ENCODE measurements at regions not wholly inside any gene's neighbourhood (a gene's known extent, or its start where the extent isn't known, plus 50 kb on each side); places are given as distances from the start of the nearest gene placed in this dataset.

GRCh38 chr14:58816416-58817115, 178.8 kb downstream of the DACT1 start:
- TF ChIP-seq AFF4 (CRISPR knock-in tag; IDR thresholded peaks at IDR 0.05; ENCODE audit: borderline replicate concordance) (no peak), CREB1 (CRISPR knock-in tag; IDR thresholded peaks at IDR 0.05) (no peak), HMGXB4 (CRISPR knock-in tag; IDR thresholded peaks at IDR 0.05) (no peak), MAX (CRISPR knock-in tag; IDR thresholded peaks at IDR 0.05) (no peak)
- Mint-ChIP-seq H3K4me3 (no peak overlapping the region), H3K27ac (no peak overlapping the region), H3K4me1 (no peaks in the 10 kb centered on the region), H3K27me3 (ENCODE audit: low read depth) (no peaks in the 10 kb centered on the region), H3K9me3 (no peaks in the 10 kb centered on the region; the same call in 1 of the 2 replicates), H3K36me3 (no peaks in the 10 kb centered on the region)
- DNase-seq (ENCODE audit: low spot score) (no peak), ATAC-seq (no peak)
- CTCF ChIA-PET = interaction anchor here (1.3 kb wide), 1 partner anchor 10 kb away, joined by 5 read pairs; no protein-coding TSS in a partner anchor
- POLR2A ChIA-PET = no interaction called here

GRCh38 chr14:58817846-58818245, 180.1 kb downstream of the DACT1 start:
- no peaks in the 10 kb centered on the region for H3K27me3 Mint-ChIP-seq (ENCODE audit: low read depth)
- no peak overlapping the region for H3K27ac Mint-ChIP-seq
- no peaks in the 10 kb centered on the region for H3K4me1 Mint-ChIP-seq
- ATAC-seq = no peak
- H3K36me3 Mint-ChIP-seq = no peaks in the 10 kb centered on the region
- no peak for TF ChIP-seq JUN (CRISPR knock-in tag; IDR thresholded peaks at IDR 0.05)
- no peaks in the 10 kb centered on the region; the same call in 1 of the 2 replicates for H3K9me3 Mint-ChIP-seq
- no peak for DNase-seq (ENCODE audit: low spot score)
- CTCF ChIA-PET = interaction anchor here (1.3 kb wide), 1 partner anchor 9 kb away, joined by 5 read pairs; no protein-coding TSS in a partner anchor
- H3K4me3 Mint-ChIP-seq = no peak overlapping the region
- POLR2A ChIA-PET = no interaction called here

GRCh38 chr14:58820032-58820431, 182.3 kb downstream of the DACT1 start:
- POLR2A ChIA-PET = no interaction called here
- Mint-ChIP-seq H3K9me3 (no peaks in the 10 kb centered on the region; the same call in 1 of the 2 replicates), H3K27ac (no peak overlapping the region), H3K27me3 (ENCODE audit: low read depth) (no peaks in the 10 kb centered on the region), H3K4me1 (no peaks in the 10 kb centered on the region), H3K4me3 (no peak overlapping the region), H3K36me3 (no peaks in the 10 kb centered on the region)
- DNase-seq (ENCODE audit: low spot score) (no peak), ATAC-seq (no peak)
- CTCF ChIA-PET = no interaction called here
- TF ChIP-seq KAT7 (CRISPR knock-in tag; IDR thresholded peaks at IDR 0.05; ENCODE audit: borderline replicate concordance) = no peak
- TF ChIP-seq ATF2 (CRISPR knock-in tag; IDR thresholded peaks at IDR 0.05; ENCODE audit: borderline replicate concordance, low read depth) = no peak
- no peak for TF ChIP-seq ZSCAN18 (CRISPR knock-in tag; IDR thresholded peaks at IDR 0.05)
- TF ChIP-seq MXD4 (CRISPR knock-in tag; IDR thresholded peaks at IDR 0.05; ENCODE audit: borderline replicate concordance) = no peak
- TF ChIP-seq ZNF121 (CRISPR knock-in tag; IDR thresholded peaks at IDR 0.05) = no peak
- no peak for TF ChIP-seq TEAD4 (CRISPR knock-in tag; IDR thresholded peaks at IDR 0.05)
- TF ChIP-seq OVOL2 (CRISPR knock-in tag; IDR thresholded peaks at IDR 0.05; ENCODE audit: borderline replicate concordance) = no peak
- TF ChIP-seq CREM (CRISPR knock-in tag; IDR thresholded peaks at IDR 0.05) = no peak
- TF ChIP-seq NR1H2 (CRISPR knock-in tag; IDR thresholded peaks at IDR 0.05) = no peak
- no peak for TF ChIP-seq TP53 (CRISPR knock-in tag; IDR thresholded peaks at IDR 0.05)
- no peak for TF ChIP-seq TCF7 (CRISPR knock-in tag; IDR thresholded peaks at IDR 0.05; ENCODE audit: low read depth)
- TF ChIP-seq AR (CRISPR knock-in tag; IDR thresholded peaks at IDR 0.05) = no peak
- TF ChIP-seq TEAD1 (CRISPR knock-in tag; IDR thresholded peaks at IDR 0.05) = no peak
- no peak for TF ChIP-seq ERG (CRISPR knock-in tag; IDR thresholded peaks at IDR 0.05)
